ENCODE measurements at regions not wholly inside any gene's neighbourhood (a gene's known extent, or its start where the extent isn't known, plus 50 kb on each side); places are given as distances from the start of the nearest gene placed in this dataset.

- no peak overlapping the region for H2AFZ ChIP-seq (ENCODE audit: low read length)
- H4K8ac ChIP-seq (replicated peaks; ENCODE audit: insufficient read length, low read depth, low read length) = no peak overlapping the region
- H3K79me2 ChIP-seq (ENCODE audit: insufficient read depth, low read length) = no peaks in the 10 kb centered on the region
- H3K18ac ChIP-seq (ENCODE audit: insufficient read length, low read depth, low read length) = no peak overlapping the region
- no peaks in the 10 kb centered on the region for H3K23me2 ChIP-seq (ENCODE audit: insufficient read length, low read depth, low read length, poor library complexity, severe bottlenecking)
- H4K20me1 ChIP-seq (ENCODE audit: control insufficient read depth, insufficient read depth, insufficient read length) = no peaks in the 10 kb centered on the region
- Mint-ChIP-seq H3K4me3 (no peak overlapping the region), H3K27ac (no peak overlapping the region), H3K36me3 (ENCODE audit: insufficient read depth in 1 of 3, low read depth in 3 of 3) (peaks cover 0 to 9% (median 7%) of the 10 kb centered on the region in 3 experiments; a peak in 3 of 7 replicates), H3K27me3 (ENCODE audit: low read depth) (no peaks in the 10 kb centered on the region), H3K9me3 (peaks cover 7 to 11% of the 10 kb centered on the region in 2 experiments; a peak in 3 of 5 replicates), H3K4me1 (no peaks in the 10 kb centered on the region)
- no peaks in the 10 kb centered on the region for H3K4me1 ChIP-seq (ENCODE audit: insufficient read depth, low read length)
- H3T11ph ChIP-seq (ENCODE audit: low read length) = no peak overlapping the region
- H4K5ac ChIP-seq (ENCODE audit: insufficient read length, low read depth, low read length) = no peak overlapping the region
- H2BK20ac ChIP-seq (ENCODE audit: low read depth, low read length, poor library complexity, severe bottlenecking) = no peak overlapping the region
- no peak overlapping the region for H3K4me2 ChIP-seq (ENCODE audit: insufficient read depth, insufficient read length, low read length)
- no peak overlapping the region for H3K4ac ChIP-seq (ENCODE audit: low read depth, low read length)
- no peaks in the 10 kb centered on the region for H3K79me1 ChIP-seq (ENCODE audit: insufficient read depth, low read depth, low read length, poor library complexity, severe bottlenecking)
- H3K27ac ChIP-seq (ENCODE audit: insufficient read length, low read depth, low read length) = no peak overlapping the region
- no peak for DNase-seq
- H2BK120ac ChIP-seq (ENCODE audit: low read depth, low read length, poor library complexity, severe bottlenecking) = no peak overlapping the region
- H2BK5ac ChIP-seq (ENCODE audit: insufficient read length, low read length) = no peak overlapping the region
- no peak overlapping the region for H3K14ac ChIP-seq (ENCODE audit: insufficient read depth, low read length)
- TF ChIP-seq CTCF (conservative IDR thresholded peaks at IDR 0.05) = no peak
- no peak overlapping the region for H2AK5ac ChIP-seq (ENCODE audit: insufficient read length, low read length)
- no peak overlapping the region for H2BK15ac ChIP-seq (ENCODE audit: low read depth, low read length)
- H2BK12ac ChIP-seq (ENCODE audit: insufficient read length, low read depth, low read length) = no peak overlapping the region
- no peaks in the 10 kb centered on the region for H3K27me3 ChIP-seq (ENCODE audit: insufficient read depth, low read length)
- no peaks in the 10 kb centered on the region for H3K9me3 ChIP-seq (ENCODE audit: control insufficient read depth, low read depth, low read length)
- no peak overlapping the region for H3K56ac ChIP-seq (ENCODE audit: insufficient read length, low read depth, low read length)
- H3K23ac ChIP-seq (ENCODE audit: insufficient read length, low read depth, low read length) = no peak overlapping the region
- H3K9ac ChIP-seq (ENCODE audit: extremely low read depth, insufficient read length, low read length) = no peak overlapping the region
- no peak overlapping the region for H4K91ac ChIP-seq (ENCODE audit: insufficient read length, low read depth, low read length)
These were observed 408.2 kb upstream of the SMIM31 start for GRCh38 chr4:164345756-164346155.
